Loucy (cell line): ENCODE measurements at regions not wholly inside any gene's neighbourhood (a gene's known extent, or its start where the extent isn't known, plus 50 kb on each side); places are given as distances from the start of the nearest gene placed in this dataset.

Source experiments
- H2AFZ ChIP-seq: fragments of 200-600 bp; sonication (generic); 2 replicates; pipeline ENCODE4 v1.6.0; 2016; ENCODE audit warnings: antibody characterized with exemption, mild to moderate bottlenecking, low read length, moderate library complexity
- H3F3A ChIP-seq: fragments of 200-600 bp; 2 replicates; pipeline ENCODE4 v1.6.0; 2016; ENCODE audit warnings: antibody characterized with exemption, low read depth, mild to moderate bottlenecking
- H3K27me3 ChIP-seq: fragments of 200-600 bp; sonication (generic); 2 replicates; pipeline ENCODE4 v1.6.1; 2014; ENCODE audit warnings: low read length, mild to moderate bottlenecking; ENCODE audit not compliant: insufficient read depth, poor library complexity, severe bottlenecking
- H3K36me3 ChIP-seq: fragments of 200-600 bp; sonication (generic); 2 replicates; pipeline ENCODE4 v1.6.1; 2016; ENCODE audit warnings: low read length; ENCODE audit not compliant: insufficient read depth
- H3K4me1 ChIP-seq: fragments of 200-600 bp; sonication (generic); 2 replicates; pipeline ENCODE4 v1.5.1; 2014; ENCODE audit warnings: low read length, mild to moderate bottlenecking; ENCODE audit not compliant: insufficient read depth, poor library complexity, severe bottlenecking
- H3K4me2 ChIP-seq: fragments of 200-600 bp; sonication (generic); 2 replicates; pipeline ENCODE4 v1.6.0; 2014; ENCODE audit warnings: antibody characterized with exemption, low read length, low read depth, mild to moderate bottlenecking; ENCODE audit not compliant: poor library complexity, severe bottlenecking
- H3K4me3 ChIP-seq: fragments of 200-600 bp; sonication (generic); 2 replicates; pipeline ENCODE4 v1.5.1; 2014; ENCODE audit warnings: low read length, mild to moderate bottlenecking, mixed read lengths; ENCODE audit not compliant: poor library complexity, severe bottlenecking
- H3K79me2 ChIP-seq: fragments of 200-600 bp; sonication (generic); 2 replicates; pipeline ENCODE4 v1.6.1; 2014; ENCODE audit warnings: low read length; ENCODE audit not compliant: insufficient read depth
- H3K9ac ChIP-seq: fragments of 200-600 bp; sonication (generic); 2 replicates; pipeline ENCODE4 v1.6.0; 2014; ENCODE audit warnings: mild to moderate bottlenecking, low read depth, low read length, moderate library complexity; ENCODE audit not compliant: poor library complexity, severe bottlenecking
- H3K9me2 ChIP-seq: fragments of 200-600 bp; sonication (generic); replicated peaks from 2 replicates; pipeline ENCODE4 v1.6.1; 2016; ENCODE audit warnings: low read depth, low read length, mixed read lengths
- H3K9me3 ChIP-seq: fragments of 200-600 bp; sonication (generic); 2 replicates; pipeline ENCODE4 v1.6.1; 2014; ENCODE audit warnings: mild to moderate bottlenecking, antibody characterized with exemption, low read length, low read depth; ENCODE audit not compliant: insufficient read depth
- H4K20me1 ChIP-seq: fragments of 200-600 bp; sonication (generic); 2 replicates; pipeline ENCODE4 v1.6.0; 2014; ENCODE audit warnings: antibody characterized with exemption, low read length, mild to moderate bottlenecking; ENCODE audit not compliant: insufficient read depth, poor library complexity, severe bottlenecking
- EZH2phosphoT487 ChIP-seq: fragments of 200-600 bp; IDR thresholded peaks from 2 replicates; pipeline ENCODE4 v1.6.1; 2018; ENCODE audit warnings: antibody characterized with exemption, mild to moderate bottlenecking, moderate library complexity, borderline replicate concordance
- TF ChIP-seq, protein P1 (sequence below): fragments of 200-600 bp; sonication (generic); conservative IDR thresholded peaks from 2 replicates; pipeline ENCODE4 v1.5.1; 2014; ENCODE audit warnings: mild to moderate bottlenecking, antibody characterized with exemption, low read length

DNA sequence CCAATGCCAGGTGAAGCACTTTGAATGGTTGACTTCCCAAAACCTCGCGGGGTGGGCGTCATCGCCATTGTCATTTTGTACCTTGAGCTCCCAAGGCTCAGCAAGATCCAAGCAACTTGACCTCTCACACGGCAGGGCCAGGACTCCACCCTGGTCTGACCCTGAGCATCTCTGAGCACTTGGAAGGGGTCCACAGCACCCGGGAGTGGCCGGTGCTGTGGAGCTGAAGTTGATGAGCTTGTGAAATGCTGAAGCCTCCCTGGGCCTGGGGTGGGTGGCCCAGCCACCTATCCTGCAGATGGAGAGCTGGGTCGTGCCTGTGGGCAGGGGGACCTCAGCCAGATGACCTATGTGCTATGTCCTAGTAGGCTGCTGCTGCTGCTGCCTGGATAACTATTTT is 283.3 kb upstream of the FOXF1 start:
- Histone ChIP-seq H3K27me3 (no peaks in the 10 kb centered on the region), H3K9me3 (peaks cover 3% of the 10 kb centered on the region; the same call in 1 of the 2 replicates), H4K20me1 (no peaks in the 10 kb centered on the region), H3K9ac (no peak overlapping the region), H3K4me1 (no peaks in the 10 kb centered on the region), H2AFZ (no peak overlapping the region), H3K9me2 (no peaks in the 10 kb centered on the region), H3F3A (no peaks in the 10 kb centered on the region), H3K4me2 (no peak overlapping the region), H3K79me2 (no peaks in the 10 kb centered on the region), H3K4me3 (no peak overlapping the region), H3K36me3 (no peaks in the 10 kb centered on the region)
- TF ChIP-seq, protein P1, sequence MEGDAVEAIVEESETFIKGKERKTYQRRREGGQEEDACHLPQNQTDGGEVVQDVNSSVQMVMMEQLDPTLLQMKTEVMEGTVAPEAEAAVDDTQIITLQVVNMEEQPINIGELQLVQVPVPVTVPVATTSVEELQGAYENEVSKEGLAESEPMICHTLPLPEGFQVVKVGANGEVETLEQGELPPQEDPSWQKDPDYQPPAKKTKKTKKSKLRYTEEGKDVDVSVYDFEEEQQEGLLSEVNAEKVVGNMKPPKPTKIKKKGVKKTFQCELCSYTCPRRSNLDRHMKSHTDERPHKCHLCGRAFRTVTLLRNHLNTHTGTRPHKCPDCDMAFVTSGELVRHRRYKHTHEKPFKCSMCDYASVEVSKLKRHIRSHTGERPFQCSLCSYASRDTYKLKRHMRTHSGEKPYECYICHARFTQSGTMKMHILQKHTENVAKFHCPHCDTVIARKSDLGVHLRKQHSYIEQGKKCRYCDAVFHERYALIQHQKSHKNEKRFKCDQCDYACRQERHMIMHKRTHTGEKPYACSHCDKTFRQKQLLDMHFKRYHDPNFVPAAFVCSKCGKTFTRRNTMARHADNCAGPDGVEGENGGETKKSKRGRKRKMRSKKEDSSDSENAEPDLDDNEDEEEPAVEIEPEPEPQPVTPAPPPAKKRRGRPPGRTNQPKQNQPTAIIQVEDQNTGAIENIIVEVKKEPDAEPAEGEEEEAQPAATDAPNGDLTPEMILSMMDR = no peak
- no peak for TF ChIP-seq EZH2phosphoT487

GRCh38 chr16:86227801-86228200 is 282.5 kb upstream of the FOXF1 start:
- Histone ChIP-seq H3K9ac (no peak overlapping the region), H3K4me1 (no peaks in the 10 kb centered on the region), H2AFZ (no peak overlapping the region), H3K27me3 (no peaks in the 10 kb centered on the region), H3F3A (no peaks in the 10 kb centered on the region), H3K4me3 (no peak overlapping the region), H4K20me1 (no peaks in the 10 kb centered on the region), H3K9me3 (peaks cover 3% of the 10 kb centered on the region; the same call in 1 of the 2 replicates), H3K79me2 (no peaks in the 10 kb centered on the region), H3K9me2 (no peaks in the 10 kb centered on the region), H3K4me2 (no peak overlapping the region), H3K36me3 (no peaks in the 10 kb centered on the region)
- TF ChIP-seq EZH2phosphoT487 = no peak
- TF ChIP-seq, protein P1 = no peak

- no peaks in the 10 kb centered on the region for H3F3A ChIP-seq
- H3K4me3 ChIP-seq = no peak overlapping the region
- H3K9ac ChIP-seq = no peak overlapping the region
- no peaks in the 10 kb centered on the region for H3K79me2 ChIP-seq
- H3K4me1 ChIP-seq = no peaks in the 10 kb centered on the region
- no peaks in the 10 kb centered on the region for H3K27me3 ChIP-seq
- H3K36me3 ChIP-seq = no peaks in the 10 kb centered on the region
- TF ChIP-seq, protein P1 = no peak
- no peak overlapping the region for H2AFZ ChIP-seq
- H4K20me1 ChIP-seq = no peaks in the 10 kb centered on the region
- H3K4me2 ChIP-seq = no peak overlapping the region
- no peaks in the 10 kb centered on the region for H3K9me2 ChIP-seq
- H3K9me3 ChIP-seq = peaks cover 3% of the 10 kb centered on the region; the same call in 1 of the 2 replicates
These were observed 281.6 kb upstream of the FOXF1 start for GRCh38 chr16:86228713-86229112.
